H1 (cell line): ENCODE measurements at regions not wholly inside any gene's neighbourhood (a gene's known extent, or its start where the extent isn't known, plus 50 kb on each side); places are given as distances from the start of the nearest gene placed in this dataset.
A peak's percentile ranks its signal among the peaks of the same experiment; 100 is the strongest.

ENCODE experiments used
- CTCF ChIA-PET: fragments of 300-600 bp; sonication (Branson Sonifier 250); formaldehyde crosslinking; loops from one replicate; lab custom pipeline; 2021; ENCODE audit not compliant: partially characterized antibody; lab: Charles Lee
- POLR2A ChIA-PET: fragments of 300-600 bp; sonication (Branson Sonifier 250); formaldehyde crosslinking; loops from one replicate; lab custom pipeline; 2021; ENCODE audit warnings: inconsistent platforms; ENCODE audit not compliant: partially characterized antibody; lab: Charles Lee
- DNase-seq, 2 experiments: peaks; one replicate each; pipeline versions ENCODE4 v3.0.0 to v3.0.0-alpha.2; 2010 to 2022; ENCODE audit warnings: low spot score in 2 of 2, low read depth in 1 of 2, mixed read lengths in 1 of 2
- FAIRE-seq: peaks from 2 replicates; lab custom pipeline; 2011; peaks lifted over from hg19 to GRCh38; lab: Jason Lieb, UNC
- H2AFZ ChIP-seq: 2 replicates; pipeline ENCODE4 v1.8.1; 2012; ENCODE audit warnings: low read length, inconsistent platforms
- H2AK5ac ChIP-seq: 2 replicates; pipeline ENCODE4 v1.6.1; 2013; ENCODE audit warnings: low read depth, low read length
- H2BK120ac ChIP-seq: replicated peaks from 2 replicates; pipeline ENCODE3; 2013; ENCODE audit warnings: low read depth, low read length, inconsistent platforms
- H2BK12ac ChIP-seq: 2 replicates; pipeline ENCODE4 v1.6.1; 2013; ENCODE audit warnings: low read depth, low read length
- H2BK15ac ChIP-seq: 2 replicates; pipeline ENCODE4 v1.6.1; 2013; ENCODE audit warnings: low read length
- H2BK20ac ChIP-seq: 2 replicates; pipeline ENCODE4 v1.6.1; 2013; ENCODE audit warnings: low read length
- H2BK5ac ChIP-seq: 2 replicates; pipeline ENCODE4 v1.6.1; 2013; ENCODE audit warnings: low read depth, low read length
- H3K14ac ChIP-seq: 2 replicates; pipeline ENCODE4 v1.6.1; 2013; ENCODE audit warnings: inconsistent platforms; ENCODE audit not compliant: insufficient read length
- H3K18ac ChIP-seq: 2 replicates; pipeline ENCODE4 v1.6.1; 2013; ENCODE audit warnings: low read length; ENCODE audit errors: extremely low read depth
- H3K23ac ChIP-seq: 2 replicates; pipeline ENCODE4 v1.6.1; 2013; ENCODE audit warnings: inconsistent platforms; ENCODE audit not compliant: insufficient read length
- H3K23me2 ChIP-seq: 2 replicates; pipeline ENCODE4 v1.6.1; 2013; ENCODE audit warnings: low read depth, low read length
- H3K27ac ChIP-seq: 2 replicates; pipeline ENCODE4 v1.6.1; 2011; ENCODE audit warnings: low read depth, low read length, inconsistent platforms
- H3K27me3 ChIP-seq, 4 experiments: replicated peaks in 1 of 4; 1 replicate in 1 of 4; 2 replicates in 3 of 4; pipeline versions ENCODE4 v1.6.1 to v1.8.1; 2011 to 2013; ENCODE audit warnings: low read length in 3 of 4, mild to moderate bottlenecking in 3 of 4, inconsistent platforms in 2 of 4, mixed read lengths in 2 of 4, moderate library complexity in 1 of 4; ENCODE audit not compliant: control insufficient read depth in 3 of 4, insufficient read depth in 3 of 4; ENCODE audit errors: extremely low read depth in 1 of 4
- H3K36me3 ChIP-seq, 4 experiments: 2 replicates each; pipeline versions ENCODE4 v1.6.1 to v1.8.1; 2011 to 2013; ENCODE audit warnings: mild to moderate bottlenecking in 4 of 4, low read length in 3 of 4, moderate library complexity in 2 of 4, control low read depth in 1 of 4, inconsistent platforms in 1 of 4; ENCODE audit not compliant: insufficient read depth in 4 of 4, control insufficient read depth in 2 of 4
- H3K4ac ChIP-seq: replicated peaks from 2 replicates; pipeline ENCODE3; 2013; ENCODE audit warnings: low read length, low read depth, mixed read lengths, inconsistent platforms; ENCODE audit not compliant: insufficient read length
- H3K4me1 ChIP-seq, 4 experiments: replicated peaks in 1 of 4; 1 replicate in 1 of 4; 2 replicates in 3 of 4; pipeline versions ENCODE4 v1.6.1 to v1.8.1; 2011 to 2013; ENCODE audit warnings: low read length in 3 of 4, inconsistent platforms in 2 of 4, mixed read lengths in 1 of 4; ENCODE audit not compliant: insufficient read depth in 4 of 4, control insufficient read depth in 3 of 4
- H3K4me2 ChIP-seq, 2 experiments: 2 replicates each; pipeline versions ENCODE4 v1.6.1 to v1.8.1; 2011 to 2013; ENCODE audit warnings: low read depth in 2 of 2, low read length in 2 of 2, control low read depth in 1 of 2, inconsistent platforms in 1 of 2, mild to moderate bottlenecking in 1 of 2; ENCODE audit not compliant: insufficient read depth in 1 of 2
- H3K4me3 ChIP-seq, 4 experiments: fragments of 200-600, 300-600 bp in 1 of 4; sonication (generic), shearing (Covaris generic), sonication (Bioruptor Twin) in 1 of 4; 2 replicates each; pipeline versions ENCODE4 v1.5.1 to v1.8.1; 2011 to 2016; ENCODE audit warnings: low read length in 4 of 4, low read depth in 3 of 4, control low read depth in 2 of 4, inconsistent platforms in 2 of 4, mild to moderate bottlenecking in 2 of 4, mixed read lengths in 1 of 4, moderate library complexity in 1 of 4; ENCODE audit not compliant: insufficient read depth in 2 of 4; ENCODE audit errors: extremely low read depth in 1 of 4
- H3K56ac ChIP-seq: replicated peaks from 2 replicates; pipeline ENCODE3; 2013; ENCODE audit warnings: low read depth, mild to moderate bottlenecking, mixed read lengths, low read length, inconsistent platforms; ENCODE audit not compliant: insufficient read length
- H3K79me1 ChIP-seq: 2 replicates; pipeline ENCODE4 v1.6.1; 2013; ENCODE audit warnings: low read depth, low read length, control low read depth
- H3K79me2 ChIP-seq, 2 experiments: 2 replicates each; pipeline versions ENCODE4 v1.6.1 to v1.8.1; 2012 to 2013; ENCODE audit warnings: low read length in 2 of 2, mild to moderate bottlenecking in 2 of 2, inconsistent platforms in 1 of 2; ENCODE audit not compliant: insufficient read depth in 2 of 2, control insufficient read depth in 1 of 2
- H3K9ac ChIP-seq, 4 experiments: replicated peaks in 1 of 4; 1 replicate in 1 of 4; 2 replicates in 3 of 4; pipeline versions ENCODE4 v1.6.1 to v1.8.1; 2011 to 2013; ENCODE audit warnings: low read depth in 3 of 4, low read length in 3 of 4, control low read depth in 2 of 4, mild to moderate bottlenecking in 2 of 4, moderate library complexity in 2 of 4, inconsistent platforms in 1 of 4; ENCODE audit errors: extremely low read depth in 1 of 4
- H3K9me3 ChIP-seq, 2 experiments: 2 replicates each; pipeline versions ENCODE4 v1.6.1 to v1.8.1; 2012 to 2013; ENCODE audit warnings: mild to moderate bottlenecking in 2 of 2, moderate library complexity in 2 of 2, control low read depth in 1 of 2, inconsistent platforms in 1 of 2, low read depth in 1 of 2, low read length in 1 of 2, mixed read lengths in 1 of 2; ENCODE audit not compliant: insufficient read depth in 2 of 2
- H4K20me1 ChIP-seq, 2 experiments: replicated peaks in 1 of 2; 2 replicates each; pipeline versions ENCODE3 to v1.8.1; 2011 to 2013; ENCODE audit warnings: inconsistent platforms in 2 of 2, low read length in 2 of 2, mild to moderate bottlenecking in 1 of 2; ENCODE audit not compliant: insufficient read depth in 2 of 2, control insufficient read depth in 1 of 2
- H4K5ac ChIP-seq: 2 replicates; pipeline ENCODE4 v1.6.1; 2013; ENCODE audit warnings: low read length, low read depth, mixed read lengths, inconsistent platforms; ENCODE audit not compliant: insufficient read length
- H4K8ac ChIP-seq: 2 replicates; pipeline ENCODE4 v1.8.0; 2013; ENCODE audit warnings: mild to moderate bottlenecking, moderate library complexity, low read length, inconsistent platforms; ENCODE audit not compliant: insufficient read depth; ENCODE audit errors: extremely low read depth
- H4K91ac ChIP-seq: replicated peaks from 2 replicates; pipeline ENCODE3; 2013; ENCODE audit warnings: low read length, mixed read lengths, inconsistent platforms; ENCODE audit not compliant: insufficient read length
- ASH2L ChIP-seq: fragments of 200-600, 300-600 bp; sonication (generic); IDR thresholded peaks from one replicate; pipeline ENCODE4 v1.7.1; 2017; ENCODE audit warnings: low read length
- EP300 ChIP-seq, 2 experiments: IDR thresholded peaks; 1 replicate in 1 of 2; 2 replicates in 1 of 2; pipeline ENCODE4 v1.6.1; 2011 to 2012; ENCODE audit warnings: low read depth in 2 of 2, low read length in 2 of 2, mild to moderate bottlenecking in 2 of 2, borderline replicate concordance in 1 of 2, inconsistent platforms in 1 of 2, moderate library complexity in 1 of 2
- NANOG ChIP-seq: IDR thresholded peaks from 2 replicates; pipeline ENCODE4 v1.6.1; 2011; ENCODE audit warnings: low read length, low read depth, mild to moderate bottlenecking, inconsistent platforms; ENCODE audit not compliant: insufficient read depth, poor library complexity, severe bottlenecking
- POLR2AphosphoS5 ChIP-seq: IDR thresholded peaks from 2 replicates; pipeline ENCODE4 v1.6.1; 2011; ENCODE audit warnings: low read depth, low read length
- TEAD4 ChIP-seq: IDR thresholded peaks from 2 replicates; pipeline ENCODE4 v1.6.1; 2012; ENCODE audit warnings: low read depth, low read length, inconsistent platforms, mixed read lengths
- YY1 ChIP-seq: IDR thresholded peaks from 2 replicates; pipeline ENCODE4 v1.6.1; 2011; ENCODE audit warnings: low read depth, mild to moderate bottlenecking, low read length
- WGBS, 2 experiments: shearing (Covaris generic) in 1 of 2; methylation state at CpG; one replicate each; pipeline versions ENCODE4 v1.1.6 to v1.1.7; 2013 to 2015; ENCODE audit warnings: low lambda C conversion rate in 2 of 2, mixed read lengths in 2 of 2, inconsistent platforms in 1 of 2, low coverage in 1 of 2, missing lambda C conversion rate in 1 of 2; ENCODE audit not compliant: insufficient replicate concordance in 2 of 2, insufficient coverage in 1 of 2, insufficient read length in 1 of 2; ENCODE audit errors: extremely low coverage in 1 of 2, missing lambda C conversion rate in 1 of 2; 5-methylcytosine and 5-hydroxymethylcytosine counted together

- TF ChIP-seq ASH2L = peak; percentile 58
- 0 out of 3 replicates have a peak, but pooled peaks of 1 of the 2 experiments have one; percentile 0 for TF ChIP-seq EP300 (IDR thresholded peaks at IDR 0.05; ENCODE audit: borderline replicate concordance in 1 of 2, low read depth in 2 of 2, low read length in 2 of 2)
- TF ChIP-seq NANOG = no peak
- TF ChIP-seq YY1 = 0 out of 2 replicates have a peak, but pooled peaks have one; percentile 1
- TF ChIP-seq TEAD4 = no peak
- TF ChIP-seq POLR2AphosphoS5 = no peak
- Histone ChIP-seq H3K79me2 (peaks cover 0 to 16% of the 10 kb centered on the region in 2 experiments; a peak in 2 of 4 replicates), H3K4me1 (peaks cover 10 to 39% (median 34%) of the 10 kb centered on the region in 4 experiments), H3K23me2 (no peaks in the 10 kb centered on the region; the same call in 1 of the 2 replicates), H3K36me3 (peaks cover 0 to 6% (median 2%) of the 10 kb centered on the region in 4 experiments; a peak in 2 of 8 replicates), H2BK15ac (no peak overlapping the region), H3K9me3 (no peaks in the 10 kb centered on the region), H4K5ac (peak overlapping the region; percentile 19), H2AK5ac (peak overlapping the region; percentile 71; the same call in 1 of the 2 replicates), H3K4ac (peak overlapping the region; percentile 1), H3K4me2 (peak overlapping the region; percentile 51 to 67), H3K27me3 (no peaks in the 10 kb centered on the region), H2BK12ac (peak overlapping the region; percentile 91), H2BK5ac (peak overlapping the region; percentile 82), H3K27ac (peak overlapping the region; percentile 86), H3K79me1 (no peaks in the 10 kb centered on the region), H3K9ac (peak overlapping the region in 1 of 4 experiments; percentile 46; a peak in 2 of 7 replicates), H4K91ac (peak overlapping the region; percentile 48), H3K56ac (no peak overlapping the region), H3K14ac (no peak overlapping the region), H4K8ac (peak overlapping the region; percentile 17; the same call in 1 of the 2 replicates), H3K18ac (peak overlapping the region; percentile 89), H4K20me1 (no peaks in the 10 kb centered on the region), H2AFZ (no peak overlapping the region), H2BK120ac (peak overlapping the region; percentile 0), H3K23ac (no peak overlapping the region), H3K4me3 (peak overlapping the region in 1 of 4 experiments; percentile 30; a peak in 2 of 8 replicates), H2BK20ac (peak overlapping the region; percentile 91)
- DNase-seq (no peak), FAIRE-seq (no peak)
- CTCF ChIA-PET = interaction anchor here (0.7 to 6.3 kb wide), 12 partner anchors 11 to 226 kb away, joined by 3 to 53 read pairs (median 6); no protein-coding TSS in a partner anchor
- POLR2A ChIA-PET = interaction anchor here (0.9 to 1.6 kb wide), 3 partner anchors 17 to 79 kb away, joined by 3 to 5 read pairs (median 3); no protein-coding TSS in a partner anchor
- 72% methylated on average over 3 of the region's 3 CpGs; no CpG with 5 or more reads in 1 of the 2 experiments for WGBS, 2 experiments
Observed at GRCh38 chr1:209433649-209434031, 149.9 kb upstream of the CAMK1G start.
